ENCODE measurements at regions not wholly inside any gene's neighbourhood (a gene's known extent, or its start where the extent isn't known, plus 50 kb on each side); places are given as distances from the start of the nearest gene placed in this dataset.
"Not testable (repeated sequence)": the region's sequence is repeated elsewhere in the genome, so short reads cannot be mapped to it uniquely, and the experiment has no call there.

DNA sequence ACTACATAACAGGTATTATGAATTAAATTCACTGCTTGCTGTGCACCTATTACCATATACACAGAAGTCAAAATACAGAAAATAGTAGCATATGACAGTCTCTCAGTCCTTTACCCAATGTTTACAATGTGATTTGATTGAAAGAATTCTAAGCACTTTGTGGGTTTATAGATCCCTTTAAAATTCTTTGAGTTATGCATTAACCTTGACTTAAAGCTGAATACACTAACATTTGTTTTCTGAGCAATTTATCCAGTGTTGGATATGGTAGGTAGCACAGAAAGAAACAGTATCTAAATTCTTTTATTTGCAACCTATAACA, 230.8 kb upstream of the DDI1 start:
- no peak for DNase-seq (ENCODE audit: low spot score)

DNA sequence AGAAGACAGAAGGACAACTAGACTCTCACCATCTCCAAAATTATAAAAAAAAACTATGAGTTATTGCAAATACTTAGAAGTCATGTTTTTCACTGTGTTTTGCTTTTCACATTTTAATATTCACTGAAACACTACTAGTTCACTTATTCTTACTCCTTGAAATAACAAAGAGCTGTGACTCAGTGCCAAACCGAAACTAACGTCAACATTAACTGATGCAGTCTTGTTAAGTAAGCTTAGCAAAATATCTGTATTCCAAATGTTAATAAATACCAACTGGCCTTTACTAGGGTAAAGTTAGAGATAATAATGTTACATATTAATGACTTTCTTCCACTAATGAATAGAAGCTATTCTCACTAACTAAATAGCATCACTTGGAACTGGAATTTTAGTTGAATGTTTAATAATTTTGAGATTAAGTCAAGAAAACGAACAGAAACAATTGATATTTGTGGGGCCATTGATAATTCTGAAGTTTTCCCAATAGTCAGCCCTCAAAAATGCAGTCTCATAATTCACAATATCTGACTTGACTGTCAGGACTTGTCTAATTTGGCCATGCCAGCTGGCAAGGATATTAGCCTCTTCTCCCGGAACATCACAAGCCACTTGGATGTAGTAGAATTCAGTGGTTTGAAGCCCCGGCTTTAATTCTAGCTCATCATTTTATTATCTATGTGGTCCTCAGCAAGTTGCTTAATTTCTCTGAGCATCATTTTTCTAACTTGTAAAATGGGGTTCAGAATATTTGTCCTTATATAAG, 230.1 kb upstream of the DDI1 start:
- DNase-seq (ENCODE audit: low spot score) = peak; percentile 32

DNA sequence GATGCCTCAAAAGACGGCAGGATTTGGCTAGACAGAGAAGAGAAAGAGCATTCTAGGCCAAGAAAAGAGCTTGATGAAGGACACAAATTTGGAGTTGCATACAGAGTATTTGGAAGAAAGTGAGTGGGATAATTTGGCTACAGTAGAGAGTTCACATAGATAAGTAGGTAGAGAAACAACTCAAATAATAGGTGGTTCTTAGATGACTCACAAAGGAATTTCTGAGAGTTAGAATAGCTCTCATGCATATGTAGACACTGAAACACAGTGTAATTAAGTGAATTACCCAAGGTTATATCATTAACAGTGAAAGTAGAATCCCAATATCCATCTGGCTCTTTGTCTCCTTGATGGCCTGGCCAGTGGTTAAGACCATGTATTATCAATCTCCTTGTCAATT, 228.6 kb upstream of the DDI1 start:
- no peak for DNase-seq (ENCODE audit: low spot score)

DNA sequence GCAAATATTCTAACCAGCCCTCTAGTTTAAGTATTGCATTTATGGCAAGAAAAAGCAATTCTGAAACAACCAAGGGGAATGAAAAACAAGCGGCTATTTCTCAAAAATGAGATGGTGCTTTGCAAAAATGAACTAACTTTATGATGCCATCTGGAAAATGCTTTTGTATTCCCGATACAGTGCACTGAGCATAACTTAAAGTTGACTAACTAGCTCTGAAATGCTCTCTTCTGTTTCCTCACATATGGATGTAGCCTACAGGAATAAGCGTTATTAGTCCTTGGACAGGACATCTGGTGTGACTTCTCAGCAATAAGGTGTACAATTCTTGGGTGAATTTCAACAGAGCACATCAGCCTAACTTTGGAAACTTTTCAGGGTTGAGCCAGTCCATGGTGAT, 228.2 kb upstream of the DDI1 start:
- no peak for DNase-seq (ENCODE audit: low spot score)

DNA sequence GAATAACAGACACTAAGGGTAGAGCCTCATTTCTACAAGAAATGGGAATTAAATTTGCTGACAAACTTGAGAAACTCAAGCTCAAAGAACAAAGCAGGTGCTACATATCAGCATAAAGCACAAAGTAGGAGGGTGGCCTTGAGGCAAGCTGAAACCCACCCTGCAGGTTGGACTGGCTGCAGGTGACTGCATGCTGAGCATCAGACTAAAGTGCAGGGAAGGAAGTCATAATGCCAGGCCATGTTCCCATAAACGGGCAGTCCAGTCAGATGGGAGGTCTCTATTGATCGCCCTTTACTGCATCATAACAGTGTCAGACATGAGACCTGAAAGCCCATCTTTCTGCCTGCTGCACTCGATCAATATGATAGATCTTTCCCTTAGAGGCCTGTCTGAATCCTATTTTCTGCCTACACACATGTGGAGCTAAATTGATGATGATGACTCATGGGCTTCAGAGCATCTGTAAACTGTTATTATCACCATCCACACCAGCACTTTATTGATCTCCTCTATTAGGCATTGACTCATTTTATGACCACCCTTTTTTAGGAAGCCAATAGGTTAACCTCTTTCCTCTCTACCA, 224.5 kb upstream of the DDI1 start:
- no peak for DNase-seq (ENCODE audit: low spot score)

DNA sequence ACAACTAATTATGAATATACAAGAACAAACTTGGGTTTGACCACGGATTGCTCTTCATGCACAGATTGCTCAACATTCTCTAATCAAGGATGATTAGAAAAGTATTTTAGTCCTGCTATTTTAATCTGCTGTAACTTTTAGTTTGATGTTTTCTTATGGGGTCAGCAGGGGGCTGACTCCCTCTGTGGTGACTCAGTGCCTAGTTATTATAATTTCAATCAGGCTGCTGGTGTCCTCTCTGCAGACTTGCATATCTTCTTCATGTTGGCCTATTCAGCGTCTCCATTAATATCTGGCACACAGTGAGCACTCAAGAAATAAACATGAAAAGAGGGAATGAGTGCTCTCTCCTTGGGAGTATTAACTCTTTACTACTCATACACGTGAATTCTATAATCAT, 223.8 kb upstream of the DDI1 start:
- no peak for DNase-seq (ENCODE audit: low spot score)

DNA sequence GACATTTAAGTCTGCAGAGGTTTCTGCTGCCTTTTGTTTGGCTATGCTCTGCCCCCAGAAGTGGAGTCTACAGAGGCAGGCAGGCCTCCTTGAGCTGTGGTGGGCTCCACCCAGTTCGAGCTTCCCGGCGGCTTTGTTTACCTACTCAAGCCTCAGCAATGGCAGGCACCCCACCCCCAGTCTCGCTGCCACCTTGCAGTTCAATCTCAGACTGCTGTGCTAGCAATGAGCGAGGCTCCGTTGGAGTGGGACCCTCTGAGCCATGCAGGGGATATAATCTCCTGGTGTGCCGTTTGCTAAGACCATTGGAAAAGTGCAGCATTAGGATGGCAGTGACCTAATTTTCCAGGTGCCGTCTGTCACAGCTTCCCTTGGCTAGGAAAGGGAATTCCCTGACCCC, 216.1 kb upstream of the DDI1 start:
- not testable (repeated sequence) for DNase-seq (ENCODE audit: low spot score)

DNA sequence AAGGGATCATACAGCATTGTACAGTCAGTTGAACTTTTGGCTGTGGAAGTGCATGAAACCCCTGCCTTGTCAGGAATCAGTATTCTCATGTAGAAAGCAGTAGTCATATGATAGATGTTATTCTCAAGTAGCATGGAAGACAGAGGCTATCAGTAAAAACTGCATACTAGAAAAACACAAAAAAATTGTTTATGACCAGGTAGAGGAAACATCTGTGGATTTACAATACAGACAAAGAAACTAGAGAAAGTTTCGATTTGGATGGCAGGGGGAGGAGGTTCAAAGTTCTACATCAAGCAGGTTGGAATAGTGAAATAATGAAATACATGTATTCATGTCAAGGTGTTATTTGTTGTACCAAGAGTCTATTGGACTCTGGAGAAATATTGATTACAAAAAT, 212.3 kb upstream of the DDI1 start:
- DNase-seq (ENCODE audit: low spot score) = no peak

DNA sequence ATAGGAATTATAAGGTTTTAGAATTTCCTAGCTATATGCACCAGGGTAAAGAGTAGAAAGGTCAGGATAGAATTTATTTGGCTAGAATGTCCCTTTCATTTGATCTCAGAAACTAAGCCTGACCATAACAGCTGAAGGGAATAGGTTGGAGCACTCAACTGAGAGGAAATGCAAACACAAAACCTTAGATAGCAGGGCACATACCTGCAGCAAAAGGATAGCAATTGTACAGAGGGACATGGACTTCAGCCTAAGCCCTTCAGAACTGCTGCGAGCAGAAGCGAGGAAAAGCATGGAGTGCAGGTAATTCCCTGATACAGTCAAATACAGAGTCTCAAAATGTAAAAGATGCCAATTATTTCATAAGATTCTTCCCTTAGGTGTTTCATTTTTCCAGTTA, 211.0 kb upstream of the DDI1 start:
- no peak for DNase-seq (ENCODE audit: low spot score)

DNA sequence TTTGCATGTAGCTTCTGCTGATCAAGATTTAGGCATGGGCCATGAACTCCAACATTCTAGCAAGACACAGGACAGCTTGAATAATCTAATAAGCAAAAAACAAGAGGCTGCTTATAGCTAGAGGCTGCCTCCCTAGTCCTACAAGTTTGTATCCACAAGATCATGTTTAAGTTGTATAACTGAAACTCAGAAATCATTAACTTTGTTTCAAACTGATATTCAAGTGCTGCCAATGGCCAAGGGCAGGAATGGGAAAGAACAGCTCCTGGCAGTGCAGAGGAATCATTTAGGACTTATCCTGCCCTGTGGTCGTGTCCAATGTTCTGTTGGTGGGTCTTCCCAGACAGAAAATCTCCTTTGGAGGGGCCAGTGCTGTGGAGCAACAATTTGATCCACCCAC, 209.6 kb upstream of the DDI1 start:
- DNase-seq (ENCODE audit: low spot score) = no peak

DNA sequence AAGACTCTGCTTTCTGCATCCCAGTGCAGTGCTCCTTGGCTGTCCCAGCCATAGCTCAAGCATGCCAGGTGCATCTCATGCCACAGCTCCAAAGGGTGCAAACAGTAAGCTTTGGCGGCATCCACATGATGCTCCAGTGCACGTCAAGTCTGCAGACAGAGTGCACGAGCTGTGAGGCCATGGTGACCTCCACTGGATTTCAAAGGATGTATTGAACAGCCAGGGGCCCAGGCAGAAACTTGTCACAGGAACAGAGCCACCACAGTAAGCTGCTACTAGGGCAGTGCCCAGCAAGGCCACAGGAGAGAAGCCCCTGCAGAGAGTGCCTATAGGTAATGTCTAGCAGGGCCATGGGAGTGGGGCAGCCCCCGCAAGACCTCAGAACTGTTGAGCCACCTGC, 206.8 kb upstream of the DDI1 start:
- DNase-seq (ENCODE audit: low spot score) = no peak

DNA sequence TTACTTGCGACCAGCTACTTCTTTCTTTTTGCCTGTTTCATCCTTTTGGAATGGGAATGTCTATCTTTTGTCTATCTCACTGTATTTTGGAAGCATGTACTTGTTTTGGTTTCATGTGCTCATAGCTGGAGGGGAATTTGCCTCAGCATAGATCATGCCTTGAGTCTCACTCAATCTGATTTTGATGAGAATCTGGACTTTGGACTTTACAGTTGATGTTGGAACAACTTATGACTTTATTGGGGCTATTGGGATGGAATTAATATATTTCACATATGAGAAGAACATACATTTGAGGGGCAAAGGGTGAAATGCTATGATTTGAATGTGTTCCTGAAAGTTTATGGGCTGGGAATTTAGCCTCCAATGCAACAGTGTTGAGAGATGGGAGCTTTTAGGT, 206.2 kb upstream of the DDI1 start:
- DNase-seq (ENCODE audit: low spot score) = no peak

DNA sequence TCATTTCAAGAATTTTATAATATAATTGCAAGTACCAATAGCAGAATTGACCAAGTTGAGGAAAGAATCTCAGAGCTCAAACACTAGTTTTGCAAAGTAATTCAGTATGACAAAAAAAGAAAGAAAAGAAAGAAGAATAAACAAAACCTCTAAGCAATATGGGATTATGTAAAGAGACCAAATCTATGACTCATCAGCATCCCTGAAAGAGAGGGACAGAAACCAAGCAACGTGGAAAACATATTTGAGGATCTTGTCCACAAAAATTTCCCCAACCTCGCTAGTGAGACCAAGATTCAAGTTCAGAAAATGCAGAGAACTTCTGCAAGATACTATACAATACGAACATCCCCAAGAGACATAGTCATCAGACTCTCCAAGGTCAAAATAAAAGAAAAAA, 203.7 kb upstream of the DDI1 start:
- DNase-seq (ENCODE audit: low spot score) = no peak

DNA sequence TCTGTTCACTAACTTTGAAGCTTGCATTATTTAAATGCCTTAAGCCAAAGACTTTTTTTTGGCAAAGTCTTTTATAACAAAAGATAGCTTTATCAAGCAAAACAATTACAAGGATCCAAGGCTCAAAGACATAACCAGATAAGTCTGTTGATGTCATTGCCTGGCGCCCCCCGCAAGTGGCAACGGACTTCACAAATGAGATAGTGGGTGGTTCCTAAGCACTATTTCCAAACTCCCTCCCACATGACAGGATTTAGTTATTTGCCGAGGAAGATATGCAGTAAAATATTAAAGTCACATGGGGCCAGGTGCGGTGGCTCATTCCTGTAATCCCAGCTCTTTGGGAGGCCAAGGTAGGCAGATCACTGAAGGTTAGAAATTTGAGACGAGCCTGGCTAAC, 194.2 kb upstream of the DDI1 start:
- no peak for DNase-seq (ENCODE audit: low spot score)

DNA sequence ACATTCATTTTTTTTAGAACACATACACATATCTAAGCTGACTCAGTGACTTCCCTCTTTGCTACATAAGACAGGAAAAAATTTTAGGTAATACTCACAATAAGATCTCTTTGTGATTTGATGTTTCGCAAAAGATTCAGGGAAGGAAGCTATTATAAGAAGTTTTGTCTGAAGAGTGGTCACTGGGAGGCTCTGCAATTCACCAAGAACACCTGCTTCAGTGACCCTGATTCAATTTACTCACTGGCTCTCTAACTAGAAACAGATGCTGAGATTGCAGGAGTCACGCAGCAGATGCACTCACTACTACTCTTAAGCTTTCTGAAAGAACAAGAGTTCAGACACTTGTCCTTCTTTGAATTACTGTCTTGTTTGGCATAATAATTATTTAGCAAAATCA, 193.6 kb upstream of the DDI1 start:
- DNase-seq (ENCODE audit: low spot score) = peak; percentile 49

DNA sequence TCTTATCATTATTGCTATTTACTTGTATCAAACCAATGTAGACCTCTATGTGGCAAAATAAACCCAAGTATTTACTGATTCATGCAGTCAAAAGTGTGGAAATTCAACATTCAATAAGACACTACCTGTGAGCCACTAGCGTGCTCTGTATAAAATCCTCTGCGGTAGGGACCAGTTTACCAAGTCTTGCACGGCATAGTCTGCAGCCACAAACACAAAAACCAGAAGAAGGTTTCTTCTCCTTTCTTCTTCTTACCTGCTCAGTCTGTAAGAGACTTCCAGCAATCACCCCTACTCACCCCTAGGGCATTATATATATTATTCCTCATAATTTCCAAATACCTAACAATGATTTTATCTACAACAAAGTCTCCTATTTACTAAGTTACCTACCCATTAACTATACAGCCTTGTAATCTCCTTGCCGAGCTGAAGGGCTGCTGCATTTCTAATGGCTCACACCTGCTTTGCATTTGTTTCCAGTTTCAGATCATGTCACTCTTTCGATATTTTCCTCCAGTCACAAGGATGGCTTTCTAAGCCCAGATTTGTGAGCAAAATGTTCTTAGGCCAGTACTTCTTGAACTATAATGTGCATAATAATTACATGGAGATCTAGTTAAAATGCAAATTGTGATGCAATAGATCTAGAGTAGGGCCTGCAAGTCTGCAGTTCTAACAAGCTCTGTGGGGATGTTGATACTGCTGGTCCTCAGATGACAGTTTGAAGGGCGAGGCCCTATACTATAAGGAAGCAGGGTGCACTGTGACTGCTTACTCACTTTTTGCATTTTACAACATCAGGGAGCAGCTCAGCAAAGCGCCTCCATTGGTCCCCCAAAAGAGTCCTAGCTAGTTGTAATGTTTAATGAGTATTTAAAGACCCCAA, 191.9 kb upstream of the DDI1 start:
- no peak for DNase-seq (ENCODE audit: low spot score)

DNA sequence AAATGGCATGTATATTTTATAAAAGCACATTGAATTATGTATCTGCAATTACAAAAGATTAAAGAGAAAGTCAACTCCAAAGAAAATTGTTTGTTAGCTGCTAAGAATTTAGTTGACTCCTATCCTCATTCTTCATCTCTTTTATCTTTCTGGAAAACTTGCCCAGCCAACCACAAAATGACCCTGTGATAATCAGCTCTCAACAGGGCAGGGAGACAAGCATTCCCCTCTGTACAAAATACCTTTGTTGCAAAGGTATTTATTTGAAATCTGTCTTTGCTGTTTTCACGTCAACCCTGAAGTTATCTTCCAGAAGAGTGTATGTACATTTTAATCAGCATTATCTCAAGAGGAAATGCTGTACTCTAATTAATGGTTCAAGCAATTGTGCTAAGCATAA, 191.1 kb upstream of the DDI1 start:
- DNase-seq (ENCODE audit: low spot score) = no peak

DNA sequence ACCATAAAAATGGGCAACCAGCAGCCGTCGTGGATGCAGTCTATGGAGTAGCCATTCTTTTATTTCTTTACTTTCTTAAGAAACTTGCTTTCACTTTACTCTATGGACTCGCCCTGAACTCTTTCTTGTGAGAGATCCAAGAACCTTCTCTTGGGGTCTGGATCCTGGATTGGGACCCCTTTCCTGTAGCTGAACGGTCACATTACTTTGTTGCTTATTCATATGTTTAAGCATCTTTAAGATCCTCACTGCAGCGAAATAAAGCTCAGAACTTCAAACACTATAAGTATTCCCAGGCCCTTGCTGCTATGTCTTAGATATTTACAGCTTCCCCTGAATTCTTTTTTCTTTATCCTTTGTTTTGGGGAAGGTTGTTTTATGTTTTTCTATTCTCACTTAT, 187.8 kb upstream of the DDI1 start:
- no peak for DNase-seq (ENCODE audit: low spot score)

DNA sequence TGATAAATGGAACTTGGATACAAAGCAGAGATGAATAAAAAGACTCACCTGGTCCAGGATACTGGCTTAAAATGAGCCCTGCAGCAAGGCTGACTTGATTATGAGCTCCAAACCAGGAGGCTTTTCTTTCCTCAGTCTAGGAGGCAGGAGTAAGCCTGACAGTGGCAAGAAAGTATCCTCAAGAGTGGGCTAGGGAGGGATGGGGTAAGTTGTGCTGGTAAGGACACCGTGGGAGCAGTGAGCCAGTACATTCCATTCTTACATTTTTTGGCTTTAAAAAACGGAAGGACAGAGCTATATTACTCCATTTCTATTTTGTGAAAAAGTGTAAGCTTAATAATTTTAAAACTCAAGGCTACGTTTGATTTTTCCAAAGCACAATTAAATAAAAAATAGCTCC, 187.1 kb upstream of the DDI1 start:
- DNase-seq (ENCODE audit: low spot score) = no peak

DNA sequence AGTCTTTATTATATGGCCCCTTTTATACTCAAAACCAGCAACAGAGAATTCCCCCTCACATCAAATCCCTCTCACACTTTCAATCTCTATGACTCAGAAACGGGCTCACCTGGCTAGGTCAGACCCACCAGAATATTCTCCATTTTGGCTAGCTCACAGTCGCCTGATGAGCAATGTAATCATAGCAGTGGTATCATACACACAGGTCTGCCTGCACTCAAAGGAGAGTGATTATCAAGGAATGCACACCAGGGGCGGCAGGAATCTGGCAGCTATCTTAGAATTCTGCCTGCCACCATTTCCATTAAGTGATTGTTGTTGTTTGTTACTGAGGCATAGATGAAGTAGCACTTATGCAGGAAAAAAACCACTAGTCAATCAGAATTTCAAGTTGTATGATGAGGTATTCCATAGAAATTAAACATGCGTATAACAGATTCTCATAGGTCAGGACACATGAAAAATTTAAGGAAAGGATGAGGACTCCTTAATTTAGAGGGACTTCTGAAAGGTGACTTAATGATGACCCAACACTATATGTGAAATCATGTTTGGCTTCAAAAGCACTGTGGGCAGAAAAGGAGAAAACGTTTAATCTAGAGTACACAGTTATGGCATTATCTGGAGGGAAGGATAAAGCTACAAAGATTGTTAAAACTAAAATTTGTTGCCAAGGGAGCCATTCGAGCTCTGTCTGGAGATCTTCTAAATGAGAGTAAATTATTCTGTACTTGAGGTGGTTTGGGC, 185.8 kb upstream of the DDI1 start:
- DNase-seq (ENCODE audit: low spot score) = no peak

DNA sequence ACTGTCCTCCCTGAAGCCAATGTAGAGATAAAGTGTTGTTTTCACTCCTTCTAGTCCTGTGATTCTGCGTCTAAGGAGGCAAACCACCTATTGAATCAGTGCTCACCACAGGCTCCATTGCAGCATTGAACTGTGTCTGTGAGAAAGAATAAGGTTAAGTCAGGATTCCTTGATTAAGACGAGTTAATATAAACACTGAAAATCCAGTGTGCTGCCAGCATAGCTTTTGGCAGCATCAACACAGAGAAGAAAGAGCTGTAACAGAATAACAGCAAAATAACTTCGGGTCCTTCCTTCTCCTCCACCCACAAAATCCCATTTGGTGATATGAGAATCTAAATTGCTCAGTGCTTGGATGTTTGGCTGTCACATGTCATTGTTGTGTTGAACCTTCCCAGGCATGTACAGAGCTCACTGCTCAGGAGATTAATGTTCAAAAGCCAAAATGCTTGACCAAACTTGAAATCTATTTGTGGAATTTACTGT, 185.2 kb upstream of the DDI1 start:
- DNase-seq (ENCODE audit: low spot score) = peak; percentile 34
